Upper lobe of right lung (tissue), 1 donor: ENCODE measurements at regions not wholly inside any gene's neighbourhood (a gene's known extent, or its start where the extent isn't known, plus 50 kb on each side); places are given as distances from the start of the nearest gene placed in this dataset.

Experiments used
- ATAC-seq: fragments of 200-7000 bp; cut with Tn5 transposase; one replicate; pipeline ENCODE4 v1.9.1; 2020; ENCODE audit warnings: mild to moderate bottlenecking, moderate library complexity
- DNase-seq: peaks from one replicate; pipeline ENCODE4 v3.0.0-alpha.2; 2020
- H3K27ac ChIP-seq: fragments of 200-600 bp; one replicate; pipeline ENCODE4 v1.8.0; 2022
- H3K27me3 ChIP-seq: fragments of 200-600 bp; one replicate; pipeline ENCODE4 v1.8.0; 2022; ENCODE audit warnings: mild to moderate bottlenecking
- H3K36me3 ChIP-seq: fragments of 200-600 bp; one replicate; pipeline ENCODE4 v1.8.0; 2022
- H3K4me1 ChIP-seq: fragments of 200-600 bp; one replicate; pipeline ENCODE4 v1.8.0; 2022
- H3K4me3 ChIP-seq: fragments of 200-600 bp; one replicate; pipeline ENCODE4 v1.8.0; 2022; ENCODE audit warnings: mild to moderate bottlenecking
- H3K9me3 ChIP-seq: fragments of 200-600 bp; one replicate; pipeline ENCODE4 v1.8.0; 2022
- CTCF ChIP-seq: fragments of 200-600 bp; IDR thresholded peaks from one replicate; pipeline ENCODE4 v1.8.0; 2022; ENCODE audit warnings: antibody characterized with exemption
- intact Hi-C: fragments of 100-400 bp; cut with DNase I; formaldehyde crosslinking; loops from one replicate; pipeline ENCODE4 v1.11.0; 2022
- donor health status: DM: no; HTN: yes; CAD: no; lungs with severe emphysema.

GRCh38 chr3:177482048-177482691 is 284.9 kb upstream of the TBL1XR1 start:
- Histone ChIP-seq H3K9me3 (no peaks in the 10 kb centered on the region), H3K27ac (no peak overlapping the region), H3K4me1 (peaks cover 15% of the 10 kb centered on the region), H3K27me3 (no peaks in the 10 kb centered on the region), H3K36me3 (no peaks in the 10 kb centered on the region), H3K4me3 (no peak overlapping the region)
- intact Hi-C loops, result no loop called here
- no peak for TF ChIP-seq CTCF
- DNase-seq, result no peak
- no peak for ATAC-seq

GRCh38 chr3:177483182-177483967 is 286.1 kb upstream of the TBL1XR1 start:
- intact Hi-C loops, result no loop called here
- peak; percentile 28 for TF ChIP-seq CTCF
- Histone ChIP-seq H3K4me1 (peaks cover 9% of the 10 kb centered on the region), H3K9me3 (no peaks in the 10 kb centered on the region), H3K27ac (no peak overlapping the region), H3K27me3 (no peaks in the 10 kb centered on the region), H3K36me3 (no peaks in the 10 kb centered on the region), H3K4me3 (no peak overlapping the region)
- peak; percentile 57 for ATAC-seq
- no peak for DNase-seq

GRCh38 chr3:177484206-177484605 is 286.9 kb upstream of the TBL1XR1 start:
- H3K27me3 ChIP-seq, result no peaks in the 10 kb centered on the region
- intact Hi-C loops, result no loop called here

GRCh38 chr3:177484926-177485325 is 287.6 kb upstream of the TBL1XR1 start:
- H3K4me3 ChIP-seq, result no peak overlapping the region
- no peak for TF ChIP-seq CTCF
- H3K9me3 ChIP-seq, result no peaks in the 10 kb centered on the region
- H3K36me3 ChIP-seq, result no peaks in the 10 kb centered on the region
- DNase-seq (no peak), ATAC-seq (no peak)
- no peak overlapping the region for H3K27ac ChIP-seq
- no peaks in the 10 kb centered on the region for H3K27me3 ChIP-seq
- intact Hi-C loops, result no loop called here
- no peaks in the 10 kb centered on the region for H3K4me1 ChIP-seq

More at GRCh38 chr3:177484206-177484605, 286.9 kb upstream of the TBL1XR1 start:
- H3K36me3 ChIP-seq, result no peaks in the 10 kb centered on the region
- DNase-seq (no peak), ATAC-seq (no peak)
- no peak for TF ChIP-seq CTCF
- no peak overlapping the region for H3K4me3 ChIP-seq
- H3K4me1 ChIP-seq, result peaks cover under 1% of the 10 kb centered on the region
- H3K9me3 ChIP-seq, result no peaks in the 10 kb centered on the region
- H3K27ac ChIP-seq, result no peak overlapping the region

GRCh38 chr3:177487635-177488186 is 290.4 kb upstream of the TBL1XR1 start:
- no peak for TF ChIP-seq CTCF
- Histone ChIP-seq H3K4me1 (no peaks in the 10 kb centered on the region), H3K4me3 (no peak overlapping the region), H3K9me3 (no peaks in the 10 kb centered on the region), H3K36me3 (no peaks in the 10 kb centered on the region), H3K27ac (no peak overlapping the region), H3K27me3 (no peaks in the 10 kb centered on the region)
- no peak for DNase-seq
- no peak for ATAC-seq
- intact Hi-C loops, result no loop called here
